ENCODE measurements at regions not wholly inside any gene's neighbourhood (a gene's known extent, or its start where the extent isn't known, plus 50 kb on each side); places are given as distances from the start of the nearest gene placed in this dataset.
"Not testable (repeated sequence)": the region's sequence is repeated elsewhere in the genome, so short reads cannot be mapped to it uniquely, and the experiment has no call there.

DNA sequence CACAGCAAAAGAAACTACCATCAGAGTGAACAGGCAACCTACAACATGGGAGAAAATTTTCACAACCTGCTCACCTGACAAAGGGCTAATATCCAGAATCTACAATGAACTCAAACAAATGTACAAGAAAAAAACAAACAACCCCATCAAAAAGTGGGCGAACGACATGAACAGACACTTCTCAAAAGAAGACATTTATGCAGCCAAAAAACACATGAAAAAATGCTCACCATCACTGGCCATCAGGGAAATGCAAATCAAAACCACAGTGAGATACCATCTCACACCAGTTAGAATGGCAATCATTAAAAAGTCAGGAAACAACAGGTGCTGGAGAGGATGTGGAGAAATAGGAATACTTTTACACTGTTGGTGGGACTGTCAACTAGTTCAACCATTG is 207.8 kb downstream of the USP6NL start:
- DNase-seq (ENCODE audit: low spot score), result not testable (repeated sequence)

DNA sequence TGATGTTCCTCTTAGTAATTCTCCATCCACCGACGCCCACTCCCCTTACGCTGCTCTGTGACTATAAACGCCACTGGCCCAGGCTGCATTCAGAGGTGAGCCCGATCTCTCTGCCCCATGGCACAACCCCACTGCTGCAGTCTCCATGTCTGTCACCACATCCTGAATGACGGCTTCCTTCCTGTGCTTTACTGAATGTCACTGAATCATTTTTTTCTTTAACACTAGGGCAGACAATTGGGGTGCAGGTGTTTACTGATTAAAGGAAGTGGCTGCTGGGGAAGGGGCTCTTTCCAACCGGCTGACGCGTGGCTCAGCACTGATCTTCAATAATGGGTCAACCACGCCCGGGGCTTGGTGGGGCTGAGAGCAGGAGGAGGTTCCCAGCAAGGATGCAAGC is 208.3 kb downstream of the USP6NL start:
- no peak for DNase-seq (ENCODE audit: low spot score)

DNA sequence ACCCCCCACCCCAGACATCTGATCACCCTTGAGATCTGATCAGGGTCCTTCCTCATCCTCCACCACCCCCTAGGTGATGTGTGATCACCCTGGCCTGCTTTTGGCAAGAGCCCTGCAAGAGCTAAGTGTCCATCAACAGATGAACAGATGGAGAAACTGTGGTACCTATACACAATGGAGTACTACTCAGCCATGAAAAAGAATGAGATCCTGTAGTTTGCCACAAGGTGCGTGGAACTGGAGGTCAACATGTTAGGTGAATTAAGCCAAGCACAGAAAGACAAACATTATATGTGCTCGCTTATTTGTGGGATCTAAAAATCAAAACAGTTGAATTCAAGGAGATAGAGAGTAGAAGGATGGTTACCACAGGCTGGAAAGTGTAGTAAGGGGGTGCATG is 209.1 kb downstream of the USP6NL start:
- peak; percentile 4 for DNase-seq (ENCODE audit: low spot score)

DNA sequence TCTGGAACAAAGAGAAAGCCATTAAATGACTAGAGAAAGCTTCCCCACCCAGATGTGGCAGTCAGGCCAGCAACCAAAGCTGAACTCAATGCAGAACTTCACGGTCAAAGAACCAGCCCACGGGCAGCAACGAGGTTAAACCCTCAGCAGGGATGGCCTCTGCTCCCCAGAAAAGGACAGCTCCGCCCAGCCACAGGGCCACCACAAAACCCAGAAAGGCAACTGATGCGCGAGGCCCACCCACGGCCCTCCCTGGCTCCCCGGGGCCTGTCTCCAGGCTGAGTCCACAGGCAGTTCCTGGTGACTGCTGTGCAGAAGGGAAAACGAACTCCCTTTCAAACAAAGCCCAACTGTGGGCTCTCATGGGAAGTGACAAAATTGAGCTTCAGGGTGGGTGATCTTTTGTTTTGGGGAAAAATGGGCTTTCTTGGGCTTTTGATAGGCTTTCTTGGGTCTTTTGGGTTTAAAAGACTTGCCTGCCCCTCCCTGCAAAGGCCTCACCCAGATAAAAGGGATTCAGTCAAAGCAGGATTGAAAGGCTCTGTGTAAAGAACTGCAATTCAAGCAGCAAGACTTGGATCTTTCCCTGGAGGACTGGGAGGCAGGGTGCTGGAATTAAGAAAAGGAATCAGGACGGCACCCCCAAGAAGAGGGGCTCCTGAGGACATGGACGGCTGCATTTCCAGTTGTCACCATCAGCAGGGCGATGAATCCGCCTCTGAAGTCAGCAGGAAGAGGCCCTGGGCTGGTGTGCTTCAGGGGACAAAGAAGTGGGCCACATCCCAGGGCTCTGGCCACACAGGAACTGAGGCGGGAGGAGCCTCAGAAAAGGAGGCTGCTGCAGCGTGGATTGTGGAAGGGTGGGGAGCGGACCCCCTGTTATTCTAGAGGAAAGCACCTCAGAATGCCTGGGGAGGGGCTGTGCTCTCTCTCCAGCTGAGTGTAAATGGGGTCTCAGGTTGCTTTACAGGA is 209.9 kb downstream of the USP6NL start:
- no peak for DNase-seq (ENCODE audit: low spot score)

DNA sequence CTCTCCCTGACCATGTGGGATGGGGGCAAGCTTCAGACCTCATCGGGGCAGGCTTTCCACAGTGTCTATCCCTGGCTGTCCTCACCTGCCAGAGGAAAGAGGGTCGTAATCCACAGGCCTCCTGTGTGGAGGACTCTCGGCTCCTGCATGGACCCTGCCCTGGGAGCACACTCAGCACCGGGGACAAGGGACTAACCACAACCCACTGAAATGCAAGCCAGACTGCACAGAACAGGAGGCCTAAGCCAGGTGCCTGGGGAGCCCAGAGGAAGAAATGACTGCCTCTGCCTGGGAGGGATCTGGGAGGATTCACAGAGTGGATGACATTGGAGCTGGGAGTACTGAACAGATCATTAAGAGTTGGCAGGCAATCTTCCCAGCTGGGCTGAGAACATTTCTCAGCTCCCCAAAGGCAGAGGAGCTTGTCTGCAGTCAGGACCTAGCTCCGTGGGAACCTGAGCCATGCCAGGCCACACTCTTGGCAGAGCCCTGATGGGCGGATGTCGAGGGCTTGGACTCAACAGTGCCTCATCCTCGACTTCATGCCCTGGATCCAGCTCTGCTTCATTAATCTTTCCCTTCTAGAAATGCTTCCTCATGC is 213.4 kb downstream of the USP6NL start:
- DNase-seq (ENCODE audit: low spot score), result no peak

DNA sequence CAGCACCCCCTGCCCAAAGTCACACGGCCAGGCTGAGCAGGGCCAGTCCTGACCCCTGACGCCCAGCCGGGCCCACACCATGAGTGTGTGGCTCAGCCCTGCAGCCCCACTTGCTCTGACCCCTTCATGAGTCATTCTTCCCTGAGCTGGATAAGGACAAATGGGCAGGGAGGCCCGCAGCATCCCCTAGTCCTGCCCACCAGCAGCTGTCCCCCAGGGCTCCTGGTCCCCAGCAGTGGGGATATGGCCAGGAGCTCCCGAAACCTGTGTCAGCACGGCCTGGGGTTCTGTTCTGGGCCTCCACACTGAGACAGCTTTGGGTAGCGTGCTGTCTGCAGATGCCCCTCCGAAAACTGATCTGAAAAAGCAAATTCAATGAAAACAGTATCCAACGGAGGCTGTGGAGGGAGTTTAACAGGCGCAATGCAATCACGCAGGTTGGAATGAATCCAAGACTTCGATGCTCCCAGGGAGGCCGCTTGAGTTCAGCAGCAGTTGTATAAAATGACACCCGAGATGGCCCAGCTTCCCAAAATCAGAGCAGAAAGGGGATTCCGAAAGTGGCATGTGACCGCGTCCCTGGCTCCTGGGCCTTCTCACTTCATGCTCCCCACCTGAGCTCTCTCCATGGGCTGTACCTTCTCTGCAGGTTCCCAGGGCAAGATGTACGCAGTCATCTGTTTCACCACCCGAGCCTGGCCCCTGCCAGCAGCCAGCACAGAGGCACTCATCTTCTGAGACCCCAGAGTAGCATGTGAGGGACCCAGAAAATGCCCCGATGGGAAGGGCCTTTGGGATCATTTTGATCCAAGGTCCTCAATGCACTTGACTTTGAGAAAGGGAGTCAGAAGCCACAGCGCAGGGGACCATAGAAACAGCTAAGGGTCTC is 214.1 kb downstream of the USP6NL start:
- no peak for DNase-seq (ENCODE audit: low spot score)

DNA sequence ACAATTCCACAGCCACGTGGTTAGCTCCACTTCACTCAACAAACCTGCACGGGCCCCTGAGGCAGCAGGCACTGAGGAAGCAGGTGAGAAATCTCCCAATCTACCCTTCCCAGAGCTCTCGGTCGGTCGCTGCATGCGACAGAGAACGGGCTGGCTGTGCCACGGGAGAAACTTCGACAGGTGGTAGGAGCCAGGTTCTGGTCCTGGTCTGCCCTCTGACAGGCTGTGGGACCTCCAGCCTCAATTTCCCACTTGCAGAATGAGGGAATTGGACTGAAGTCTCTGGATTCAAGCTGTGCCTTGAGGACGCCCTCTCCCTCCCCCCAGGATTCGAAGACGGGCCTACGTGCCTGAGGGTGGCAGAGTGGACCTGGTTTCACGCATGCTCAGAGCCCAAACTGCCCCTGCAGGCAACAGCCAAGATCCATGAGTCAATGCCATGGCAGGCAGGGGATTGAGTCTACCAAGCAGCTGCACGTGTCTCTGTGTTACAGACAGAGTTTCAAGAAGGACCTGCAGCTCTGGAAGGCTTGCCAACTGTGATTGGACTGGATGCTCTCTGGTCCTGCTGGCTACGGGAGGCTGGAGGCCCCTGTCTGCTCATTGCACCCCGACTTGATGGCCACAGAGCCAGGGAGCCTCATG is 215.0 kb downstream of the USP6NL start:
- DNase-seq (ENCODE audit: low spot score), result peak; percentile 87

DNA sequence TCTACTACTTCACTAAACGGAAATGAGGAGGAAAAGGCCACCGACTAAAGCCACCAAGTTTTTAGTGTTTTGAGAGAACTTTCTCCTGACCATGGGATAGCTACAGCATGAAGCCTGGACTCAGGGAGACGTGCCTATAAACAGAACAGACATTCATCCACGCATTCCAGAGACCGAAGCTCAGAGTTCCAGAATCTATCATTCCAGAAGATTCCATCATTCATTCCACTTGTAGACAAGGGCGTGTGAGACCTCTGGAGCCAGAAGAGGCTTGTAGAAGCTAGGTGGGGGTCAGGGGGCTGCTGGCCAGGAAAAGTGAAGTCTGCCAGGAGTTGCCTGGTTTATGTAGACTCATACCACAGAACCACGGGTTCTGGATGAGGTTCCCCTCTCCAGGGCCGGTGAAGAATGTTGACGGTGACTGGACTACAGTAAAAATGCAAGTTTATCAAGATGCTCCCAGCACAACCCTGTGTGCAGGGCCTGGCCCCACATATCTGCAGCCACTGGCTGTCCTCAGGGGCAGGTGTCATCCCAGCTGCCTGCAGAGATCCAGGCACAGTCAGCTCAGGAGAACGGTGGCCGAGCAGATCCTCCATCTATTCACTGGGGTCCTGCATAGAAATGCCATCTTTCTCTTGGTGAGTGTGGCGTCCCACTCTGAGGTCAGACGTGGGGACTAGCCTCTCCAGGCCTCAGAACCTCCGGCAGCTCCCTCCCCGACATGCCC is 215.7 kb downstream of the USP6NL start:
- DNase-seq (ENCODE audit: low spot score), result peak; percentile 80

DNA sequence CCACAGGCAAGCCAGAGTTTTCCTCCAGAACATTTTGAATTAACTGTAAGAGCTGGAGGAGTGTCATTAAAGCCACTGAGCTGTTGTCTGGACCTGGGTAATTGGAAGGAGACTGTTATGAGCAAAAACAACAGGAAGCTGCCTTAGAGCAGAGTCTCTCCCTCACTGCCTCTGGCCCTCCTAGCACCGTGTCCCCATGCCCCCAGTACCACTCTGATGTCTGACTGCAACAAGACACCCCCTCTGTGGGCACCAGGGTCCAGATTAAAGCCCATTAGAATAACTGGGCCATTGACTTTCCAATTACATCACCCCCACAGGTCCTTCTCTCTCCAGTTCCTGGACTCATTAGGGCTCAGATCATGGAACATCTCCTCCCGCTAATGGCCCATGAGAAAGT is 216.3 kb downstream of the USP6NL start:
- DNase-seq (ENCODE audit: low spot score), result no peak

DNA sequence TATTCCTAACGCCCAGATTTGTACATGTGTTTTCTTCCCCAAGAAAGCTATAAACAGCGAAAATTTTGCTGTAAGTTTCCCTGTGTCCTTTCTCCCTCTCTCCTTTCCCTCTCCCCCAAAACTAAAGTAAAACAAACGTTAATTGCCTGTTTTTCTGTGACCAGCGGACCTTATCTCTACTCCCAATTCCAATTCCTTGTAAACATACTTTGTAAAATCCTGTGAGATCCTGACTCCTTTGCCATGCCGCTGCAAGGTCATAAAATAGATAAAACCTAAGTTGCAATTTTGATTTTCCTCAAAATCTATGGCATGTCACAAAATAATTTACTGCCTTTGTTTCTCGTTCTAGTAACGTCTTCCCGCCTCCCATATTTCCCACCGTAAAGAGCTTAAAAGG is 217.6 kb downstream of the USP6NL start:
- no peak for DNase-seq (ENCODE audit: low spot score)

DNA sequence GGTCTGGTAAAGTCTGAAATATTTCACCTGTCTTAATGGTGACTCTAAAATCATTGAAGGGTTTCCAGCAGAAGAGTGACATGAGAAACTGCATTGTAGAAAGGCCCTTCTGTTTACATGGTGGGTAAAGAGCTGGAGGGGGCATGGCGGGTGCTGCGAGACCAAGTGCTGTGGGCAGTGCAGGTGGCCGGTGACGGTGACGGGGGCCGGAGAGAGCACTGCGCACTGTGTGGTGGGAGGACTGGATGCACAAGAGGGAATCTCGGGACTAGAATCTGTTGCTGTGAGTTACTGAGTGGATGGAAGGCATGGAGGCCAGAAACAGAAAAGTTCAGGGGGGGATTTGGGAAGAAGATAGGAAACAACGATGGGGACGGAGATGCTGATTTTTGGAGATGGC is 218.7 kb downstream of the USP6NL start:
- DNase-seq (ENCODE audit: low spot score), result no peak

DNA sequence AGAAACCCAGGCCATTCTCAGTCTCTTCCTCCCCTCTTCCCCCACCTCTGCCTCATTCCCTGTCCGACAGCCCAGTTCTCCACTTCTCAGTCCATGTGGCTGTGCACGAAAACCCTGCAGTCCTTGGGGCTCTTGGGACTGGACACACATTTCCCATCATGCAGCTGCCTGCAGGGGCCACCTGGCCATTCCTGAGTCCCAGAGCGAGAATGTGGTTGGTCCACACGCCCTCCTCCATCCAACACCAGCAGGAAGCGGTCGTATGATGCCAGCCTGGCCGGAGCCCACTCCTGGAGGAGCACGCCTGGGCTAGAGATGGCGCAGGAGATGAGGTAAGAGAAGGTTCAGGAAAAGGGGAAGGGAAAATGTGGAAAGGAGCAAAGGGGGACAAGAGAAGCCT is 222.5 kb downstream of the USP6NL start:
- DNase-seq (ENCODE audit: low spot score), result no peak

DNA sequence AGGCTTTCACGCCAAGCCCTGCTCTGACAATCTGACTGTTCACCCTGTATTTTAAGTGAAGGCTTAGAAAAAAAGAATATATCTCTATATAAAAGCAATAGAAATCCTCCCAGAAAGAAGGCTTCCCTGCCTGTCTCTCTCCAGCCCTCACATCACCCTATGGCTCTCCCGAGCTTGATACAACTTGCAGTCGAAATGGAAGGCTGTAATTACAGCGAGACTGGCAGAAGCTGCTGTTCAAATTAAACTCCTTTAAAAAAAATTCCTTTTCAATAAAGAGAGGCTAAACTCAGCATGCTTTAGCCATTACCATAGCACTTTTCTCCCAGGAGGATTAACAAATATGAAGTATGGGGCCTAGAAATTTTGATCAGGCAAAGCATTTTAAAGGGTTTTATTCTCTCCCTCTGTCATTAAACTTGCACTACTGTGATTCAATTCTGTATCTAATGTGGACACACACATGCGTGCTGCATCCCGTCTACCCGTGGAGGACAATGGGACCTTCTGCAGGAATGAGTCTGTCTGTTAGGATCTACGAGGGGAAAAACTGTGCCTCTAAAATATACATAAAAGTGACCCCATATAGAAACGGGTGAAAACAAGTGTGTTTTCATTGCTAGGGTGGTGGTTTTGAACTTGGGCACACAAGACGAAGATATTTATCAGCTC is 223.8 kb downstream of the USP6NL start:
- DNase-seq (ENCODE audit: low spot score), result no peak

DNA sequence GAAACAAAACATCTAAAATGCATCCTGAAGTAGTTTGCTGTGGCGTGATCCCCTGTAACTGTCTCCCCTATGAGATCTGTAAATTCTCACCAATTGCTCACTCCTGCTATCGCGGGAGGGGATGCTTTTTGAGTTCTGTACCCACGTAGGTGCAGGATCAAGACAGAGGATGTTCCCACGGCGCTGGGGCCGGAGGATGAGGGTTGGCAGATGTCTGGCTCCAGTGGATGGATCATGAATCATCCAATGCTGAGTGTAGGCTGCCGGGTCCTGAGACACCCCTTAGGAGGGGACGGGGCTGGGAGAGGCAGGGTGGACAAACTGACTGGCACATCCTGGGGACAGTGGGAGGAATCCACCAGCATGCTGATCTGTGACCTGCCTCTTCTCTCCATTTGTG is 224.4 kb downstream of the USP6NL start:
- no peak for DNase-seq (ENCODE audit: low spot score)

All from mesenteric fat pad (tissue), 1 donor.